H1 (cell line): ENCODE measurements at regions not wholly inside any gene's neighbourhood (a gene's known extent, or its start where the extent isn't known, plus 50 kb on each side); places are given as distances from the start of the nearest gene placed in this dataset.

Experiments used
- CTCF ChIA-PET: fragments of 300-600 bp; sonication (Branson Sonifier 250); formaldehyde crosslinking; loops from one replicate; lab custom pipeline; 2021; ENCODE audit not compliant: partially characterized antibody; lab: Charles Lee
- POLR2A ChIA-PET: fragments of 300-600 bp; sonication (Branson Sonifier 250); formaldehyde crosslinking; loops from one replicate; lab custom pipeline; 2021; ENCODE audit warnings: inconsistent platforms; ENCODE audit not compliant: partially characterized antibody; lab: Charles Lee
- DNase-seq, 2 experiments: peaks; one replicate each; pipeline versions ENCODE4 v3.0.0 to v3.0.0-alpha.2; 2010 to 2022; ENCODE audit warnings: low spot score in 2 of 2, low read depth in 1 of 2, mixed read lengths in 1 of 2
- FAIRE-seq: peaks from 2 replicates; lab custom pipeline; 2011; peaks lifted over from hg19 to GRCh38; lab: Jason Lieb, UNC
- H2AFZ ChIP-seq: 2 replicates; pipeline ENCODE4 v1.8.1; 2012; ENCODE audit warnings: low read length, inconsistent platforms
- H2AK5ac ChIP-seq: 2 replicates; pipeline ENCODE4 v1.6.1; 2013; ENCODE audit warnings: low read depth, low read length
- H2BK120ac ChIP-seq: replicated peaks from 2 replicates; pipeline ENCODE3; 2013; ENCODE audit warnings: low read depth, low read length, inconsistent platforms
- H2BK12ac ChIP-seq: 2 replicates; pipeline ENCODE4 v1.6.1; 2013; ENCODE audit warnings: low read depth, low read length
- H2BK15ac ChIP-seq: 2 replicates; pipeline ENCODE4 v1.6.1; 2013; ENCODE audit warnings: low read length
- H2BK20ac ChIP-seq: 2 replicates; pipeline ENCODE4 v1.6.1; 2013; ENCODE audit warnings: low read length
- H2BK5ac ChIP-seq: 2 replicates; pipeline ENCODE4 v1.6.1; 2013; ENCODE audit warnings: low read depth, low read length
- H3K14ac ChIP-seq: 2 replicates; pipeline ENCODE4 v1.6.1; 2013; ENCODE audit warnings: inconsistent platforms; ENCODE audit not compliant: insufficient read length
- H3K18ac ChIP-seq: 2 replicates; pipeline ENCODE4 v1.6.1; 2013; ENCODE audit warnings: low read length; ENCODE audit errors: extremely low read depth
- H3K23ac ChIP-seq: 2 replicates; pipeline ENCODE4 v1.6.1; 2013; ENCODE audit warnings: inconsistent platforms; ENCODE audit not compliant: insufficient read length
- H3K23me2 ChIP-seq: 2 replicates; pipeline ENCODE4 v1.6.1; 2013; ENCODE audit warnings: low read depth, low read length
- H3K27ac ChIP-seq: 2 replicates; pipeline ENCODE4 v1.6.1; 2011; ENCODE audit warnings: low read depth, low read length, inconsistent platforms
- H3K27me3 ChIP-seq, 4 experiments: replicated peaks in 1 of 4; 1 replicate in 1 of 4; 2 replicates in 3 of 4; pipeline versions ENCODE4 v1.6.1 to v1.8.1; 2011 to 2013; ENCODE audit warnings: low read length in 3 of 4, mild to moderate bottlenecking in 3 of 4, inconsistent platforms in 2 of 4, mixed read lengths in 2 of 4, moderate library complexity in 1 of 4; ENCODE audit not compliant: control insufficient read depth in 3 of 4, insufficient read depth in 3 of 4; ENCODE audit errors: extremely low read depth in 1 of 4
- H3K36me3 ChIP-seq, 4 experiments: 2 replicates each; pipeline versions ENCODE4 v1.6.1 to v1.8.1; 2011 to 2013; ENCODE audit warnings: mild to moderate bottlenecking in 4 of 4, low read length in 3 of 4, moderate library complexity in 2 of 4, control low read depth in 1 of 4, inconsistent platforms in 1 of 4; ENCODE audit not compliant: insufficient read depth in 4 of 4, control insufficient read depth in 2 of 4
- H3K4ac ChIP-seq: replicated peaks from 2 replicates; pipeline ENCODE3; 2013; ENCODE audit warnings: low read length, low read depth, mixed read lengths, inconsistent platforms; ENCODE audit not compliant: insufficient read length
- H3K4me1 ChIP-seq, 4 experiments: replicated peaks in 1 of 4; 1 replicate in 1 of 4; 2 replicates in 3 of 4; pipeline versions ENCODE4 v1.6.1 to v1.8.1; 2011 to 2013; ENCODE audit warnings: low read length in 3 of 4, inconsistent platforms in 2 of 4, mixed read lengths in 1 of 4; ENCODE audit not compliant: insufficient read depth in 4 of 4, control insufficient read depth in 3 of 4
- H3K4me2 ChIP-seq, 2 experiments: 2 replicates each; pipeline versions ENCODE4 v1.6.1 to v1.8.1; 2011 to 2013; ENCODE audit warnings: low read depth in 2 of 2, low read length in 2 of 2, control low read depth in 1 of 2, inconsistent platforms in 1 of 2, mild to moderate bottlenecking in 1 of 2; ENCODE audit not compliant: insufficient read depth in 1 of 2
- H3K4me3 ChIP-seq, 4 experiments: fragments of 200-600, 300-600 bp in 1 of 4; sonication (generic), shearing (Covaris generic), sonication (Bioruptor Twin) in 1 of 4; 2 replicates each; pipeline versions ENCODE4 v1.5.1 to v1.8.1; 2011 to 2016; ENCODE audit warnings: low read length in 4 of 4, low read depth in 3 of 4, control low read depth in 2 of 4, inconsistent platforms in 2 of 4, mild to moderate bottlenecking in 2 of 4, mixed read lengths in 1 of 4, moderate library complexity in 1 of 4; ENCODE audit not compliant: insufficient read depth in 2 of 4; ENCODE audit errors: extremely low read depth in 1 of 4
- H3K56ac ChIP-seq: replicated peaks from 2 replicates; pipeline ENCODE3; 2013; ENCODE audit warnings: low read depth, mild to moderate bottlenecking, mixed read lengths, low read length, inconsistent platforms; ENCODE audit not compliant: insufficient read length
- H3K79me1 ChIP-seq: 2 replicates; pipeline ENCODE4 v1.6.1; 2013; ENCODE audit warnings: low read depth, low read length, control low read depth
- H3K79me2 ChIP-seq, 2 experiments: 2 replicates each; pipeline versions ENCODE4 v1.6.1 to v1.8.1; 2012 to 2013; ENCODE audit warnings: low read length in 2 of 2, mild to moderate bottlenecking in 2 of 2, inconsistent platforms in 1 of 2; ENCODE audit not compliant: insufficient read depth in 2 of 2, control insufficient read depth in 1 of 2
- H3K9ac ChIP-seq, 4 experiments: replicated peaks in 1 of 4; 1 replicate in 1 of 4; 2 replicates in 3 of 4; pipeline versions ENCODE4 v1.6.1 to v1.8.1; 2011 to 2013; ENCODE audit warnings: low read depth in 3 of 4, low read length in 3 of 4, control low read depth in 2 of 4, mild to moderate bottlenecking in 2 of 4, moderate library complexity in 2 of 4, inconsistent platforms in 1 of 4; ENCODE audit errors: extremely low read depth in 1 of 4
- H3K9me3 ChIP-seq, 2 experiments: 2 replicates each; pipeline versions ENCODE4 v1.6.1 to v1.8.1; 2012 to 2013; ENCODE audit warnings: mild to moderate bottlenecking in 2 of 2, moderate library complexity in 2 of 2, control low read depth in 1 of 2, inconsistent platforms in 1 of 2, low read depth in 1 of 2, low read length in 1 of 2, mixed read lengths in 1 of 2; ENCODE audit not compliant: insufficient read depth in 2 of 2
- H4K20me1 ChIP-seq, 2 experiments: replicated peaks in 1 of 2; 2 replicates each; pipeline versions ENCODE3 to v1.8.1; 2011 to 2013; ENCODE audit warnings: inconsistent platforms in 2 of 2, low read length in 2 of 2, mild to moderate bottlenecking in 1 of 2; ENCODE audit not compliant: insufficient read depth in 2 of 2, control insufficient read depth in 1 of 2
- H4K5ac ChIP-seq: 2 replicates; pipeline ENCODE4 v1.6.1; 2013; ENCODE audit warnings: low read length, low read depth, mixed read lengths, inconsistent platforms; ENCODE audit not compliant: insufficient read length
- H4K8ac ChIP-seq: 2 replicates; pipeline ENCODE4 v1.8.0; 2013; ENCODE audit warnings: mild to moderate bottlenecking, moderate library complexity, low read length, inconsistent platforms; ENCODE audit not compliant: insufficient read depth; ENCODE audit errors: extremely low read depth
- H4K91ac ChIP-seq: replicated peaks from 2 replicates; pipeline ENCODE3; 2013; ENCODE audit warnings: low read length, mixed read lengths, inconsistent platforms; ENCODE audit not compliant: insufficient read length
- EP300 ChIP-seq, 2 experiments: IDR thresholded peaks; 1 replicate in 1 of 2; 2 replicates in 1 of 2; pipeline ENCODE4 v1.6.1; 2011 to 2012; ENCODE audit warnings: low read depth in 2 of 2, low read length in 2 of 2, mild to moderate bottlenecking in 2 of 2, borderline replicate concordance in 1 of 2, inconsistent platforms in 1 of 2, moderate library complexity in 1 of 2
- EZH2 ChIP-seq: fragments of 200-600 bp; sonication (generic); IDR thresholded peaks from 2 replicates; pipeline ENCODE4 v1.7.1; 2012; ENCODE audit warnings: low read depth, mild to moderate bottlenecking, moderate library complexity, low read length, inconsistent platforms; ENCODE audit not compliant: severe bottlenecking
- JUN ChIP-seq: IDR thresholded peaks from 2 replicates; pipeline ENCODE4 v1.6.1; 2011; ENCODE audit warnings: low read depth, mild to moderate bottlenecking, improper control_type of control experiment, low read length
- POLR2A ChIP-seq, 2 experiments: IDR thresholded peaks; 1 replicate in 1 of 2; 2 replicates in 1 of 2; pipeline ENCODE4 v1.6.1; 2011; ENCODE audit warnings: low read depth in 2 of 2, low read length in 2 of 2, mild to moderate bottlenecking in 2 of 2; ENCODE audit errors: control extremely low read depth in 1 of 2
- RFX5 ChIP-seq: IDR thresholded peaks from 2 replicates; pipeline ENCODE4 v1.6.1; 2011; ENCODE audit warnings: low read depth, low read length, improper control_type of control experiment, borderline replicate concordance
- SIRT6 ChIP-seq: IDR thresholded peaks from one replicate; pipeline ENCODE4 v1.7.1; 2012; ENCODE audit warnings: low read length, inconsistent platforms
- SRF ChIP-seq: IDR thresholded peaks from 2 replicates; pipeline ENCODE4 v1.6.1; 2011; ENCODE audit warnings: mild to moderate bottlenecking, low read depth, low read length, moderate library complexity
- WGBS, 2 experiments: shearing (Covaris generic) in 1 of 2; methylation state at CpG; one replicate each; pipeline versions ENCODE4 v1.1.6 to v1.1.7; 2013 to 2015; ENCODE audit warnings: low lambda C conversion rate in 2 of 2, mixed read lengths in 2 of 2, inconsistent platforms in 1 of 2, low coverage in 1 of 2, missing lambda C conversion rate in 1 of 2; ENCODE audit not compliant: insufficient replicate concordance in 2 of 2, insufficient coverage in 1 of 2, insufficient read length in 1 of 2; ENCODE audit errors: extremely low coverage in 1 of 2, missing lambda C conversion rate in 1 of 2; 5-methylcytosine and 5-hydroxymethylcytosine counted together
- TF ChIP-seq, protein P1 (sequence below): IDR thresholded peaks from 2 replicates; pipeline ENCODE4 v1.6.1; 2012; ENCODE audit warnings: inconsistent platforms

- H3K56ac ChIP-seq = no peak overlapping the region
- H2AK5ac ChIP-seq = no peak overlapping the region
- no peak overlapping the region for H3K4ac ChIP-seq
- H4K20me1 ChIP-seq = no peaks in the 10 kb centered on the region
- no peaks in the 10 kb centered on the region for H3K79me2 ChIP-seq
- no peak overlapping the region for H2AFZ ChIP-seq
- H4K8ac ChIP-seq = no peak overlapping the region
- peak overlapping the region; percentile 38 for H4K91ac ChIP-seq
- no peak overlapping the region for H2BK120ac ChIP-seq
- H2BK15ac ChIP-seq = 0 out of 2 replicates have a peak overlapping the region, but pooled peaks have one; percentile 72
- ChIA-PET POLR2A (no interaction called here), CTCF (interaction anchor here (1.2 kb wide), 1 partner anchor 77 kb away, joined by 4 read pairs; no protein-coding TSS in a partner anchor)
- H3K14ac ChIP-seq = no peak overlapping the region
- H3K27me3 ChIP-seq = no peaks in the 10 kb centered on the region
- WGBS, 2 experiments = 95% methylated on average over 3 of the region's 3 CpGs; no CpG with 5 or more reads in 1 of the 2 experiments
- H3K36me3 ChIP-seq = no peaks in the 10 kb centered on the region
- H2BK5ac ChIP-seq = no peak overlapping the region
- H3K9me3 ChIP-seq = no peaks in the 10 kb centered on the region
- no peak overlapping the region for H3K4me2 ChIP-seq
- H4K5ac ChIP-seq = no peak overlapping the region
- no peak overlapping the region for H3K9ac ChIP-seq
- peaks cover 0 to 5% (median 4%) of the 10 kb centered on the region in 4 experiments; a peak in 2 of 7 replicates for H3K4me1 ChIP-seq
- H3K23ac ChIP-seq = no peak overlapping the region
- DNase-seq (no peak), FAIRE-seq (no peak)
- H3K18ac ChIP-seq = no peak overlapping the region
- no peak overlapping the region for H3K27ac ChIP-seq
- H3K4me3 ChIP-seq = no peak overlapping the region
- H2BK20ac ChIP-seq = no peak overlapping the region
- no peaks in the 10 kb centered on the region for H3K23me2 ChIP-seq
- H3K79me1 ChIP-seq = peaks cover 2% of the 10 kb centered on the region; the same call in 1 of the 2 replicates
- H2BK12ac ChIP-seq = no peak overlapping the region
- TF ChIP-seq SRF (no peak), RFX5 (no peak), EZH2 (no peak), POLR2A (IDR thresholded peaks at IDR 0.05; ENCODE audit: control extremely low read depth in 1 of 2, low read depth in 2 of 2, low read length in 2 of 2) (no peak), JUN (no peak), SIRT6 (no peak), EP300 (IDR thresholded peaks at IDR 0.05; ENCODE audit: borderline replicate concordance in 1 of 2, low read depth in 2 of 2, low read length in 2 of 2) (no peak)
- TF ChIP-seq, protein P1, sequence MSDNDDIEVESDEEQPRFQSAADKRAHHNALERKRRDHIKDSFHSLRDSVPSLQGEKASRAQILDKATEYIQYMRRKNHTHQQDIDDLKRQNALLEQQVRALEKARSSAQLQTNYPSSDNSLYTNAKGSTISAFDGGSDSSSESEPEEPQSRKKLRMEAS = no peak
Observed at GRCh38 chr11:8776209-8776608, 93.6 kb downstream of the RPL27A start.
